K562 (cell line): ENCODE measurements at regions not wholly inside any gene's neighbourhood (a gene's known extent, or its start where the extent isn't known, plus 50 kb on each side); places are given as distances from the start of the nearest gene placed in this dataset.

Source experiments
- ATAC-seq: fragments of 200-7000 bp; cut with Tn5 transposase; 3 replicates; pipeline ENCODE4 v1.9.1; 2020; ENCODE audit warnings: moderate library complexity
- BruUV-seq: library from RNA; stranded (reverse); fragments of 400-500 nt; replicated peaks from 2 replicates; lab custom pipeline; 2021; lab: Mats Ljungman, UMichigan
- CTCF ChIA-PET: fragments of 300-600 bp; formaldehyde crosslinking; extraction: SDS; loops from one replicate; lab custom pipeline; 2021; ENCODE audit warnings: low intra/inter-chr PET ratio; lab: Yijun Ruan, JAX
- POLR2A ChIA-PET: fragments of 300-600, 350-650 bp; sonication (Branson Sonifier 250); formaldehyde crosslinking; extraction: SDS; loops from one replicate; lab custom pipeline; 2021; ENCODE audit warnings: antibody characterized with exemption, inconsistent platforms; lab: Yijun Ruan, JAX
- DNase-seq, 4 experiments: peaks; one replicate each; pipeline versions ENCODE4 v3.0.0 to v3.0.0-alpha.2; 2011 to 2018; ENCODE audit warnings: low spot score in 3 of 4, mixed read lengths in 3 of 4; ENCODE audit errors: extremely low read depth in 1 of 4
- FAIRE-seq: peaks from 2 replicates; lab custom pipeline; 2011; peaks lifted over from hg19 to GRCh38; lab: Jason Lieb, UNC
- H2AFZ ChIP-seq: 2 replicates; pipeline ENCODE4 v1.6.0; 2011; ENCODE audit warnings: low read depth, low read length, control low read depth, inconsistent platforms
- H3K27ac ChIP-seq: fragments of 200-600 bp; 3 replicates; pipeline ENCODE4 v1.8.0; 2011; ENCODE audit warnings: low read depth, mild to moderate bottlenecking, control low read depth, inconsistent platforms, low read length, moderate library complexity, mixed read lengths; ENCODE audit errors: extremely low read depth
- H3K27me3 ChIP-seq, 2 experiments: fragments of 300-600 bp in 1 of 2; 2 replicates in 1 of 2; 3 replicates in 1 of 2; pipeline versions ENCODE4 v1.6.0 to v1.8.0; 2011; ENCODE audit warnings: inconsistent platforms in 2 of 2, low read length in 2 of 2, mild to moderate bottlenecking in 1 of 2, mixed read lengths in 1 of 2, moderate library complexity in 1 of 2; ENCODE audit not compliant: control insufficient read depth in 2 of 2, insufficient read depth in 2 of 2
- H3K36me3 ChIP-seq: fragments of 300-600 bp; 3 replicates; pipeline ENCODE4 v1.8.0; 2011; ENCODE audit warnings: mild to moderate bottlenecking, low read length, inconsistent platforms; ENCODE audit not compliant: control insufficient read depth, insufficient read depth
- H3K4me1 ChIP-seq, 2 experiments: fragments of 200-600 bp in 1 of 2; replicated peaks in 1 of 2; 2 replicates in 1 of 2; 3 replicates in 1 of 2; pipeline versions ENCODE4 v1.5.1 to v1.8.0; 2011; ENCODE audit warnings: inconsistent platforms in 2 of 2, low read length in 2 of 2, mild to moderate bottlenecking in 1 of 2, mixed read lengths in 1 of 2, moderate library complexity in 1 of 2; ENCODE audit not compliant: control insufficient read depth in 2 of 2, insufficient read depth in 2 of 2
- H3K4me2 ChIP-seq: 2 replicates; pipeline ENCODE4 v1.6.1; 2011; ENCODE audit warnings: low read length, control low read depth, inconsistent platforms, mixed read lengths; ENCODE audit not compliant: insufficient read depth
- H3K4me3 ChIP-seq: fragments of 200-600 bp; sonication (generic), shearing (Covaris generic); 2 replicates; pipeline ENCODE4 v1.5.1; 2016; ENCODE audit warnings: control low read depth, inconsistent platforms
- H3K79me2 ChIP-seq: fragments of 200-600 bp; 3 replicates; pipeline ENCODE4 v1.8.0; 2011; ENCODE audit warnings: low read length, inconsistent platforms; ENCODE audit not compliant: control insufficient read depth, insufficient read depth
- H3K9ac ChIP-seq, 2 experiments: 2 replicates each; pipeline versions ENCODE4 v1.6.0 to v1.6.1; 2011; ENCODE audit warnings: low read depth in 2 of 2, low read length in 2 of 2, control low read depth in 1 of 2, inconsistent platforms in 1 of 2, mild to moderate bottlenecking in 1 of 2, mixed read lengths in 1 of 2; ENCODE audit not compliant: insufficient read depth in 1 of 2
- H3K9me1 ChIP-seq: one replicate; pipeline ENCODE4 v1.6.0; 2011; ENCODE audit warnings: inconsistent platforms, mild to moderate bottlenecking, low read length, moderate library complexity; ENCODE audit not compliant: control insufficient read depth, insufficient read depth
- H3K9me3 ChIP-seq: replicated peaks from 2 replicates; pipeline ENCODE4 v1.5.1; 2011; ENCODE audit warnings: low read depth, low read length, inconsistent platforms; ENCODE audit not compliant: control insufficient read depth, insufficient read depth
- H4K20me1 ChIP-seq: replicated peaks from 2 replicates; pipeline ENCODE4 v1.6.1; 2011; ENCODE audit warnings: low read length, inconsistent platforms, mixed read lengths; ENCODE audit not compliant: control insufficient read depth, insufficient read depth
- BRF1 ChIP-seq: IDR thresholded peaks from 3 replicates; pipeline ENCODE4 v1.6.1; 2011; ENCODE audit warnings: borderline replicate concordance, mild to moderate bottlenecking; ENCODE audit not compliant: insufficient read length; ENCODE audit errors: extremely low read depth
- E2F8 ChIP-seq: fragments of 450-650 bp; IDR thresholded peaks from 2 replicates; pipeline ENCODE4 v1.7.1; 2018; ENCODE audit warnings: mild to moderate bottlenecking, low read depth; ENCODE audit not compliant: partially characterized antibody
- EP300 ChIP-seq: IDR thresholded peaks from 2 replicates; pipeline ENCODE4 v1.6.1; 2012; ENCODE audit warnings: low read length, improper control_type of control experiment
- HSF4 ChIP-seq: fragments of 250-450 bp; sonication (Bioruptor Pico); IDR thresholded peaks from 2 replicates; pipeline ENCODE4 v2.1.2; 2022; ENCODE audit warnings: mild to moderate bottlenecking, moderate library complexity, borderline replicate concordance
- JUN ChIP-seq, 2 experiments: sonication (generic) in 1 of 2; formaldehyde crosslinking in 1 of 2; IDR thresholded peaks; 2 replicates each; pipeline versions ENCODE4 v1.6.1 to v1.8.0; 2012 to 2022; ENCODE audit warnings: borderline replicate concordance in 2 of 2, mild to moderate bottlenecking in 2 of 2, improper control_type of control experiment in 1 of 2, low read depth in 1 of 2, low read length in 1 of 2, missing genetic modification reagents in 1 of 2
- MAFF ChIP-seq: IDR thresholded peaks from 2 replicates; pipeline ENCODE4 v1.6.1; 2012; ENCODE audit warnings: low read length, improper control_type of control experiment
- PATZ1 ChIP-seq: fragments of 250-450 bp; sonication (Bioruptor Pico); IDR thresholded peaks from 2 replicates; pipeline ENCODE4 v1.5.0; 2020; ENCODE audit warnings: mild to moderate bottlenecking, borderline replicate concordance
- TCF7 ChIP-seq: sonication (generic); IDR thresholded peaks from 2 replicates; pipeline ENCODE4 v1.6.1; 2016; ENCODE audit warnings: antibody characterized with exemption, borderline replicate concordance
- TOE1 ChIP-seq, 2 experiments: fragments of 450-650 bp in 1 of 2; sonication (generic) in 1 of 2; formaldehyde crosslinking in 1 of 2; IDR thresholded peaks; 2 replicates each; pipeline versions ENCODE4 v1.7.1 to v1.8.0; 2016 to 2022; ENCODE audit warnings: borderline replicate concordance in 2 of 2, mild to moderate bottlenecking in 2 of 2, antibody characterized with exemption in 1 of 2, inconsistent platforms in 1 of 2, low read depth in 1 of 2, missing genetic modification reagents in 1 of 2, moderate library complexity in 1 of 2
- YBX1 ChIP-seq: fragments of 450-650 bp; IDR thresholded peaks from 2 replicates; pipeline ENCODE4 v1.7.1; 2016; ENCODE audit warnings: mild to moderate bottlenecking
- ZNF12 ChIP-seq: sonication (generic); formaldehyde crosslinking; IDR thresholded peaks from 2 replicates; pipeline ENCODE4 v1.4.0; 2020; ENCODE audit warnings: mild to moderate bottlenecking, missing genetic modification reagents
- ZNF174 ChIP-seq: fragments of 250-450 bp; sonication (Bioruptor Pico); IDR thresholded peaks from 2 replicates; pipeline ENCODE4 v1.4.0; 2020; ENCODE audit warnings: mild to moderate bottlenecking
- ZNF23 ChIP-seq: fragments of 250-450 bp; sonication (Bioruptor Pico); IDR thresholded peaks from 2 replicates; pipeline ENCODE4 v1.4.0; 2020; ENCODE audit warnings: mild to moderate bottlenecking
- ZNF57 ChIP-seq: fragments of 450-650 bp; formaldehyde crosslinking; IDR thresholded peaks from 2 replicates; pipeline ENCODE4 v1.4.0; 2020; ENCODE audit warnings: mild to moderate bottlenecking, moderate library complexity
- WGBS: fragments of 100-300 bp; shearing (Covaris generic); methylation state at CpG from one replicate; pipeline ENCODE4 v1.1.6; 2016; ENCODE audit warnings: low coverage, mixed read lengths; ENCODE audit not compliant: insufficient coverage; ENCODE audit errors: missing lambda C conversion rate; 5-methylcytosine and 5-hydroxymethylcytosine counted together
- in situ Hi-C: fragments of 300-500 bp; cut with MboI; formaldehyde crosslinking; loops from 4 replicates; pipeline ENCODE4 v1.15.0; 2018; ENCODE audit warnings: inconsistent platforms, mixed read lengths
- intact Hi-C: fragments of 100-400 bp; cut with micrococcal nuclease; formaldehyde crosslinking; loops from 2 replicates; pipeline ENCODE4 v1.14.2; 2022

- no TSS peak for BruUV-seq
- FAIRE-seq = no peak
- CTCF ChIA-PET = interaction anchor here (0.6 kb wide), 1 partner anchor 62 kb away, joined by 3 read pairs; no protein-coding TSS in a partner anchor
Measured at GRCh38 chr5:4738298-4738697, 401.8 kb upstream of the ADAMTS16 start.

DNA sequence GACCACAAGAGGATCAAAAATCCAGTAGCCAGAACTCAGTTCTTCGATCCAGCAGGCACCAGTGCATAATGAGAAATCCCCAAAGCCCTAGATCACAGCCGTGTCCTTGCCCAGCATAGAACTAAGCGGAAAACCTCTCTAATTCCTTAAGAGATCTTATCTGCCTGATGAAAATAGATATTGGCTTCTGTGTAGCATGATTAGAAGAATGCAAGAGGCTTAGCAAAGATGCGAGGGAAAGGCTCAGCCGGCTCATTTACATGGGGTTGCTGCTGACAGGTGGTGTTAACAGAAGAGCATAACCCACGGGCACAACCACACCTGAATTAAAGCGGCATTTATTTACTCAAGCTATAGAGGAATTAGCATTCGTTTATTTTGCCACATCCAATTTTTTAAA is 400.0 kb upstream of the ADAMTS16 start:
- Histone ChIP-seq H3K4me3 (no peak overlapping the region), H3K4me2 (no peak overlapping the region), H3K27ac (no peak overlapping the region), H3K36me3 (no peaks in the 10 kb centered on the region), H2AFZ (no peak overlapping the region), H4K20me1 (no peaks in the 10 kb centered on the region), H3K9ac (no peak overlapping the region), H3K4me1 (no peaks in the 10 kb centered on the region), H3K9me1 (no peaks in the 10 kb centered on the region), H3K79me2 (no peaks in the 10 kb centered on the region), H3K9me3 (no peaks in the 10 kb centered on the region), H3K27me3 (no peaks in the 10 kb centered on the region)
- TF ChIP-seq TCF7 (no peak), ZNF12 (CRISPR knock-in tag) (no peak), E2F8 (no peak), ZNF23 (no peak), YBX1 (no peak), PATZ1 (CRISPR knock-in tag) (no peak), TOE1 (IDR thresholded peaks at IDR 0.05; ENCODE audit: borderline replicate concordance) (no peak), TOE1 (CRISPR knock-in tag; IDR thresholded peaks at IDR 0.05; ENCODE audit: borderline replicate concordance, low read depth) (no peak), MAFF (no peak), ZNF174 (no peak), HSF4 (no peak), EP300 (no peak)
- no TSS peak for BruUV-seq
- intact Hi-C loops (no loop called here), in situ Hi-C loops (no loop called here)
- under 1% methylated on average over 8 of the region's 8 CpGs for WGBS
- ChIA-PET POLR2A (no interaction called here), CTCF (no interaction called here)
- ATAC-seq = no peak
- no peak for DNase-seq
- FAIRE-seq = no peak

More at GRCh38 chr5:4738298-4738697, 401.8 kb upstream of the ADAMTS16 start:
- Histone ChIP-seq H3K79me2 (no peaks in the 10 kb centered on the region), H4K20me1 (no peaks in the 10 kb centered on the region), H2AFZ (no peak overlapping the region), H3K36me3 (no peaks in the 10 kb centered on the region), H3K9me3 (no peaks in the 10 kb centered on the region; the same call in 1 of the 2 replicates), H3K4me2 (no peak overlapping the region), H3K9ac (no peak overlapping the region), H3K9me1 (no peaks in the 10 kb centered on the region), H3K27ac (no peak overlapping the region), H3K27me3 (no peaks in the 10 kb centered on the region), H3K4me1 (no peaks in the 10 kb centered on the region), H3K4me3 (no peak overlapping the region)
- DNase-seq (no peak), ATAC-seq (no peak)
- TF ChIP-seq ZNF57 (CRISPR knock-in tag) (no peak), BRF1 (no peak), JUN (IDR thresholded peaks at IDR 0.05; ENCODE audit: borderline replicate concordance, low read depth, low read length) (no peak), JUN (CRISPR knock-in tag; IDR thresholded peaks at IDR 0.05; ENCODE audit: borderline replicate concordance) (no peak)
- 0% methylated on average over 2 of the region's 2 CpGs for WGBS
- intact Hi-C loops (no loop called here), in situ Hi-C loops (no loop called here)
- POLR2A ChIA-PET = no interaction called here
